Choroid plexus epithelial cell (primary cell): ENCODE measurements at regions not wholly inside any gene's neighbourhood (a gene's known extent, or its start where the extent isn't known, plus 50 kb on each side); places are given as distances from the start of the nearest gene placed in this dataset.
"Not testable (repeated sequence)": the region's sequence is repeated elsewhere in the genome, so short reads cannot be mapped to it uniquely, and the experiment has no call there.

ENCODE experiments used
- DNase-seq: peaks from one replicate; pipeline ENCODE4 v3.0.0-alpha.2; 2010; ENCODE audit warnings: low read depth
- H3K4me3 ChIP-seq: 2 replicates; pipeline ENCODE4 v1.5.1; 2011; ENCODE audit warnings: low read depth, mild to moderate bottlenecking, control low read depth, low read length, moderate library complexity
- TF ChIP-seq, protein P1 (sequence below): conservative IDR thresholded peaks from 2 replicates; pipeline ENCODE4 v1.5.1; 2011; ENCODE audit warnings: low read depth, mild to moderate bottlenecking, control low read depth, inconsistent platforms, low read length, moderate library complexity

DNA sequence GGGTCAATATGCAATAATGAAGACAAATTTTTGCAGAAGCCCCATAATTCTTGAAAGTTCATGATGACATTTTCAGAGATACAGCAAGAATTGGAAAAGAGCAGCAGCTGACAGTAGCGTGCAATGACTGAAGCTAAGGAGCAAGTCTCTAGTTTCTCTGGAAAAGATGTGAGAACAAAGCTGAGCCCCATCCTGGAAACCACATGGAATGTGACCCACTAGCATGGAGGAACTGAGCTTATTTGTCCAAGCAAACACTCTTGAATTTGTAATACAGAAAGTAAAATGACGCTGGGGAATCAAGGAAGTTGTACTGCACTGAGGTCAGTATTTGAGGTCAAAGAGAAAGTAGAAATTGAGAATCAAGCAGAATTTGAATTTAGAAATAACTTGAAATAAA, 1447.2 kb downstream of the FSTL5 start:
- no peak for DNase-seq
- TF ChIP-seq, protein P1, sequence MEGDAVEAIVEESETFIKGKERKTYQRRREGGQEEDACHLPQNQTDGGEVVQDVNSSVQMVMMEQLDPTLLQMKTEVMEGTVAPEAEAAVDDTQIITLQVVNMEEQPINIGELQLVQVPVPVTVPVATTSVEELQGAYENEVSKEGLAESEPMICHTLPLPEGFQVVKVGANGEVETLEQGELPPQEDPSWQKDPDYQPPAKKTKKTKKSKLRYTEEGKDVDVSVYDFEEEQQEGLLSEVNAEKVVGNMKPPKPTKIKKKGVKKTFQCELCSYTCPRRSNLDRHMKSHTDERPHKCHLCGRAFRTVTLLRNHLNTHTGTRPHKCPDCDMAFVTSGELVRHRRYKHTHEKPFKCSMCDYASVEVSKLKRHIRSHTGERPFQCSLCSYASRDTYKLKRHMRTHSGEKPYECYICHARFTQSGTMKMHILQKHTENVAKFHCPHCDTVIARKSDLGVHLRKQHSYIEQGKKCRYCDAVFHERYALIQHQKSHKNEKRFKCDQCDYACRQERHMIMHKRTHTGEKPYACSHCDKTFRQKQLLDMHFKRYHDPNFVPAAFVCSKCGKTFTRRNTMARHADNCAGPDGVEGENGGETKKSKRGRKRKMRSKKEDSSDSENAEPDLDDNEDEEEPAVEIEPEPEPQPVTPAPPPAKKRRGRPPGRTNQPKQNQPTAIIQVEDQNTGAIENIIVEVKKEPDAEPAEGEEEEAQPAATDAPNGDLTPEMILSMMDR = no peak
- H3K4me3 ChIP-seq = no peak overlapping the region

DNA sequence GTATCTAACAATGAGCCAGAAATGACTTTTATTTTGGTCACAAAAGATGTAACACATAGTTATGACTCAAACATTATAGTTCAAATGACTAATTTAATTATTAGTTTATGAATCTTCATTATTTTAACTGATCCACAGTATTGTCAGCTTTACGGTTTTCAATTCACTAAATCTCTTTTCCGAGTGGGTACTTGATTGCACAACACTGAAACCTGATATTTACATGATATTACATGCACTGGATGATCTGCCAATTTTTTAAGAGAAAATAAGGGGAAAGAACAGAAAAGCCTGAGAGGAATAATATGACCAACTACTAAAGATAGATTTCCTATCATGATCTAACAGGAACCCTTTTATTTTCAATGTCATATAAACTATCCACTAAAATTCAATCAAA, 1446.0 kb downstream of the FSTL5 start:
- TF ChIP-seq, protein P1 = no peak
- no peak for DNase-seq
- H3K4me3 ChIP-seq = no peak overlapping the region

- TF ChIP-seq, protein P1 = no peak
- no peak overlapping the region for H3K4me3 ChIP-seq
- DNase-seq = no peak
These were observed 1439.7 kb downstream of the FSTL5 start for GRCh38 chr4:160724063-160724462.

DNA sequence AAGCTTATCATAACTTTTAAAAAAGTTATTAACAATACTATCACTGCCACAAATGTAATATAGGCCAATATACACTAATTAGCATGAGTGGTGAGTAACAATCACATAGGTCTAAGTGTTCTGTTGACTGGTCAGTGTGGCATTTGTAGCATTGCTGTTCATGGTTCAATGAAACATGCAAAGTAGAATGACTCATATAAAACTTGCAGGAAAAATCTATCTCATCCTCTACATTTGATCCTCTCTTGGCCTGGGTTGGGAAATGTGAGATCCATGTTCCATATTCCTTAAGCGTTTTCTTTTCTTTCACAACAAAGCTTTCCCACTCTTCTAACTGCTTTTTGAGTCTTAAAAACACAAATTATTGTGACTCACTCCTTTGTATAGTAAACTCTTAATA, 1418.7 kb downstream of the FSTL5 start:
- TF ChIP-seq, protein P1 = no peak
- H3K4me3 ChIP-seq = no peak overlapping the region
- DNase-seq = no peak

DNA sequence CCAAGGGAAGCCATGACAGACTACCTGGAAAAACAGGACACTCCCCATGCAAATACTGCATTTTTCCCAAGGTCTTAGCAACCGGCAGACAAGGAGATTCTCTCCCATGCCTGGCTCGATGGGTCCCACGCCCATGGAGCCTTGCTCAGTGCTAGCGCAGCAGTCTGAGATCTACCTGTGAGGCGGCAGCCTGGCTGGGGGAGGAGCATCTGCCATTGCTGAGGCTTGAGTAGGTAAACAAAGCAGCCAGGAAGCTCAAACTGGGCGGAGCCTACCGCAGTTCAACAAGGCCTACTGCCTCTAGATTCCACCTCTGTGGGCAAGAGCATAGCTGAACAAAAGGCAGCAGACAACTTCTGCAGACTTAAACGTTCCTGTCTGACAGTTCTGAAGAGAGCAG, 1417.2 kb downstream of the FSTL5 start:
- H3K4me3 ChIP-seq, DNase-seq: not testable (repeated sequence)

DNA sequence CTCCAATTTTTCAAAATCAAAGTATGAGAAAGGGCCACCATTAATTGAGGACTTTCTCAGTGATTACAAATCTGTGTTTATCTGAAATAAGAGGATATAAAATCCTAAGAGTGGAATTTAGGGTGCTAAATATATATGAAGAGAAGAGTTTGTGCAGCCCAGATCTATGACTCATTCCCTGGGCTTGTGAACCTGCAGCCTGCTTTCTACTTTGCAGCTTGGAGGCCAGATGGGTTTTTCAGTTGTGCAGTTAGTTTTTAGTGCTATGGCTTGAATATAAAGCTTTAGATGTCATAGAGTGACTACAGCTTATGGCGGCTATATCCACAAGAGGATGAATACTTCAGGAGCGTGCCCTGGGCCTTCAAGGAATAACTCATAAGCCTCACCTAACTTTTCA, 1391.1 kb downstream of the FSTL5 start:
- no peak overlapping the region for H3K4me3 ChIP-seq
- TF ChIP-seq, protein P1 = no peak
- DNase-seq = peak; percentile 4

- no peak for DNase-seq
- H3K4me3 ChIP-seq = no peak overlapping the region
- TF ChIP-seq, protein P1 = no peak
These were observed 1368.6 kb downstream of the FSTL5 start for GRCh38 chr4:160795216-160795615.

GRCh38 chr4:160808174-160808573, 1355.6 kb downstream of the FSTL5 start:
- DNase-seq = no peak
- no peak overlapping the region for H3K4me3 ChIP-seq
- TF ChIP-seq, protein P1 = no peak
